Stomach (tissue), 4 donors: ENCODE measurements at regions not wholly inside any gene's neighbourhood (a gene's known extent, or its start where the extent isn't known, plus 50 kb on each side); places are given as distances from the start of the nearest gene placed in this dataset.

Experiments
- POLR2A ChIP-seq, 4 donors: fragments of 450-650 bp; IDR thresholded peaks; one replicate each; pipeline ENCODE4 v1.6.1; 2016; ENCODE audit warnings: antibody characterized with exemption in 4 of 4, control low read depth in 2 of 4, mild to moderate bottlenecking in 1 of 4, moderate library complexity in 1 of 4
- TF ChIP-seq, protein P1 (sequence below), 7 experiments: fragments of 450-650 bp in 4 of 7; fragments of 200-600 bp in 3 of 7; sonication (generic) in 3 of 7; IDR thresholded peaks; one replicate each; pipeline ENCODE4 v1.5.1; 2016 to 2019; ENCODE audit warnings: antibody characterized with exemption in 7 of 7, control low read depth in 2 of 7, mild to moderate bottlenecking in 1 of 7

DNA sequence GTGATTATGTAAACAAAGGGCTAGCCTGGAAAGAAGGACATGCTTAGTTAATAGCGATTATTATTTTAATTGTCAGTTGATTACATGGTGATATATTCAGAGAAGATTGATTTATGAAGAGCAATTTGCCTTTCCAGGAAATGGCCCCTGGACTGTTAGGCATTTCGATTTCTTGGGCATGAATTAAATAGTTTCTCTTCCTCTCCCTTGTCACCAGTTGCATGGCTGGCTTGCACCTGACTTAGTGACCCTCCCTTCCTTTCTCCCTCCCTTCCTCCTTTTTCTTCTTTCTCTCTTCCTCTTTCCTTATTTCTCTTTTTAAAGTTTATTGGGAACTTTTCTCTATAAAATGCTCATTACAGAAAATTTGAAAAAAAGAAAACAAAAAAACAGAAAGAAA lies 235.4 kb downstream of the CDC5L start:
- TF ChIP-seq, protein P1, sequence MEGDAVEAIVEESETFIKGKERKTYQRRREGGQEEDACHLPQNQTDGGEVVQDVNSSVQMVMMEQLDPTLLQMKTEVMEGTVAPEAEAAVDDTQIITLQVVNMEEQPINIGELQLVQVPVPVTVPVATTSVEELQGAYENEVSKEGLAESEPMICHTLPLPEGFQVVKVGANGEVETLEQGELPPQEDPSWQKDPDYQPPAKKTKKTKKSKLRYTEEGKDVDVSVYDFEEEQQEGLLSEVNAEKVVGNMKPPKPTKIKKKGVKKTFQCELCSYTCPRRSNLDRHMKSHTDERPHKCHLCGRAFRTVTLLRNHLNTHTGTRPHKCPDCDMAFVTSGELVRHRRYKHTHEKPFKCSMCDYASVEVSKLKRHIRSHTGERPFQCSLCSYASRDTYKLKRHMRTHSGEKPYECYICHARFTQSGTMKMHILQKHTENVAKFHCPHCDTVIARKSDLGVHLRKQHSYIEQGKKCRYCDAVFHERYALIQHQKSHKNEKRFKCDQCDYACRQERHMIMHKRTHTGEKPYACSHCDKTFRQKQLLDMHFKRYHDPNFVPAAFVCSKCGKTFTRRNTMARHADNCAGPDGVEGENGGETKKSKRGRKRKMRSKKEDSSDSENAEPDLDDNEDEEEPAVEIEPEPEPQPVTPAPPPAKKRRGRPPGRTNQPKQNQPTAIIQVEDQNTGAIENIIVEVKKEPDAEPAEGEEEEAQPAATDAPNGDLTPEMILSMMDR (IDR thresholded peaks at IDR 0.05), result no peak
- TF ChIP-seq POLR2A (IDR thresholded peaks at IDR 0.05), result no peak
